ENCODE measurements at regions not wholly inside any gene's neighbourhood (a gene's known extent, or its start where the extent isn't known, plus 50 kb on each side); places are given as distances from the start of the nearest gene placed in this dataset.

DNA sequence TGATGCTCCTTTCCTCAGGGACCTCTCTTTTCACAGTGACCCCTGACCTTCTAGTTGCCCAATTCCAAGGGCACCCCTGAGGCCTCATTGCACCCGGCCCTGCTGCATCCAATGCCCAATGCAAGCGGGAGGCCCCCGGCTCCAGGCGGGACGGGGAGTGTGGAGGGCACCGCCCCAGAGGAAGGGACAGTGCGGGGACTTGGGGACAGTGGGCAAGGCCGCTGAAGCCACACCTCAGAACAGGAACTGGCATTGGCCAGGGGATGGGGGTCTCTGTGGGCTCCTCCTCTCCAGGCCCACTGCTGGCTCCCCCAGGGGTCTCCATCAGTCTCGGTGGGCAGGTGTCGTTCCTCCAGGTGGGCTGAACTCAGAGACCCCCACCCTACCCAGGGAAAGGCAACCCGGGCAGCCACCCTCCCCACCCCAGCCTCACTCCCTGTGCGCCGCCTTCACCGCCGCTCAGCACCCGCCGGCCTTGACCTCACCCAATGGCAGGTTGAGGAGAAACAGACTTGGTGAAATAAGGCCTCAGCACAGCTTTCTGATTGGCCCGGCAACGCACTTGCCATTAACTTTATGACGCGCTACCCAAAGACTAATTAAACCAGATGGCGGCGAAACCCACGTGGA lies 1312.0 kb downstream of the BRD1 start:
- TF ChIP-seq, protein P1, sequence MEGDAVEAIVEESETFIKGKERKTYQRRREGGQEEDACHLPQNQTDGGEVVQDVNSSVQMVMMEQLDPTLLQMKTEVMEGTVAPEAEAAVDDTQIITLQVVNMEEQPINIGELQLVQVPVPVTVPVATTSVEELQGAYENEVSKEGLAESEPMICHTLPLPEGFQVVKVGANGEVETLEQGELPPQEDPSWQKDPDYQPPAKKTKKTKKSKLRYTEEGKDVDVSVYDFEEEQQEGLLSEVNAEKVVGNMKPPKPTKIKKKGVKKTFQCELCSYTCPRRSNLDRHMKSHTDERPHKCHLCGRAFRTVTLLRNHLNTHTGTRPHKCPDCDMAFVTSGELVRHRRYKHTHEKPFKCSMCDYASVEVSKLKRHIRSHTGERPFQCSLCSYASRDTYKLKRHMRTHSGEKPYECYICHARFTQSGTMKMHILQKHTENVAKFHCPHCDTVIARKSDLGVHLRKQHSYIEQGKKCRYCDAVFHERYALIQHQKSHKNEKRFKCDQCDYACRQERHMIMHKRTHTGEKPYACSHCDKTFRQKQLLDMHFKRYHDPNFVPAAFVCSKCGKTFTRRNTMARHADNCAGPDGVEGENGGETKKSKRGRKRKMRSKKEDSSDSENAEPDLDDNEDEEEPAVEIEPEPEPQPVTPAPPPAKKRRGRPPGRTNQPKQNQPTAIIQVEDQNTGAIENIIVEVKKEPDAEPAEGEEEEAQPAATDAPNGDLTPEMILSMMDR (IDR thresholded peaks at IDR 0.05; ENCODE audit: insufficient read depth, low read length, poor library complexity, severe bottlenecking): no peak
- TF ChIP-seq EZH2phosphoT487 (conservative IDR thresholded peaks at IDR 0.05; ENCODE audit: low read length): no peak
